Body of pancreas (tissue), 4 donors: ENCODE measurements at regions not wholly inside any gene's neighbourhood (a gene's known extent, or its start where the extent isn't known, plus 50 kb on each side); places are given as distances from the start of the nearest gene placed in this dataset.

Experiments
- POLR2A ChIP-seq, 3 donors: fragments of 450-650 bp; IDR thresholded peaks; one replicate each; pipeline ENCODE4 v1.6.1; 2016; ENCODE audit warnings: antibody characterized with exemption in 3 of 3, mild to moderate bottlenecking in 2 of 3
- TF ChIP-seq, protein P1 (sequence below), 7 experiments: fragments of 450-650 bp in 4 of 7; fragments of 200-600 bp in 3 of 7; sonication (generic) in 3 of 7; IDR thresholded peaks; one replicate each; pipeline ENCODE4 v1.5.1; 2016 to 2019; ENCODE audit warnings: antibody characterized with exemption in 7 of 7

DNA sequence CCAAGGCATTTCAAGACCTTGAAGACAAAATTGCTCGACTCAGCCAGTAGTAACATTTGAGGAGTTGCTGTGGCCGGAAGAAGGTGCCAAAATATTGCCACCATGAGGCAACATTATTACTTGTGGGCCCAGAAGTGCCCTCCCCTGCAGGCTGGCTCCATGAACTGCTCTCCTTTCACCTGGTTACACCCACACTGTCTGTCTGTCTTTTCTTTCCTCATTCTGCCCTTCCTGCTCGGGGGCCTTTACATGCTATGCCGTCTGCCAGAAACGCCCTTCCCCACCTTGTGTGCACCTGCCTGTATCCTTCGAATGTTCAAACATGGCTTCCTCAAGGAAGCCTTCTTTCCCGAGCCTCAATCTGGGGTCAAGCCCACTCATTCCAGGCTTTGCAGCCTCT, 224.2 kb upstream of the DIO3 start:
- TF ChIP-seq, protein P1, sequence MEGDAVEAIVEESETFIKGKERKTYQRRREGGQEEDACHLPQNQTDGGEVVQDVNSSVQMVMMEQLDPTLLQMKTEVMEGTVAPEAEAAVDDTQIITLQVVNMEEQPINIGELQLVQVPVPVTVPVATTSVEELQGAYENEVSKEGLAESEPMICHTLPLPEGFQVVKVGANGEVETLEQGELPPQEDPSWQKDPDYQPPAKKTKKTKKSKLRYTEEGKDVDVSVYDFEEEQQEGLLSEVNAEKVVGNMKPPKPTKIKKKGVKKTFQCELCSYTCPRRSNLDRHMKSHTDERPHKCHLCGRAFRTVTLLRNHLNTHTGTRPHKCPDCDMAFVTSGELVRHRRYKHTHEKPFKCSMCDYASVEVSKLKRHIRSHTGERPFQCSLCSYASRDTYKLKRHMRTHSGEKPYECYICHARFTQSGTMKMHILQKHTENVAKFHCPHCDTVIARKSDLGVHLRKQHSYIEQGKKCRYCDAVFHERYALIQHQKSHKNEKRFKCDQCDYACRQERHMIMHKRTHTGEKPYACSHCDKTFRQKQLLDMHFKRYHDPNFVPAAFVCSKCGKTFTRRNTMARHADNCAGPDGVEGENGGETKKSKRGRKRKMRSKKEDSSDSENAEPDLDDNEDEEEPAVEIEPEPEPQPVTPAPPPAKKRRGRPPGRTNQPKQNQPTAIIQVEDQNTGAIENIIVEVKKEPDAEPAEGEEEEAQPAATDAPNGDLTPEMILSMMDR (IDR thresholded peaks at IDR 0.05), result no peak
- TF ChIP-seq POLR2A (IDR thresholded peaks at IDR 0.05), result no peak
